Transverse colon (tissue), 4 donors: ENCODE measurements at regions not wholly inside any gene's neighbourhood (a gene's known extent, or its start where the extent isn't known, plus 50 kb on each side); places are given as distances from the start of the nearest gene placed in this dataset.

ENCODE experiments used
- DNase-seq: peaks from one replicate; pipeline ENCODE4 v3.0.0-alpha.2; 2019
- H3K27ac ChIP-seq, 4 donors: fragments of 200-600 bp; sonication (generic); 2 replicates each; pipeline ENCODE4 v1.5.1; 2016 to 2018; ENCODE audit warnings: inconsistent platforms in 4 of 4
- H3K27me3 ChIP-seq: fragments of 200-600 bp; sonication (generic); 2 replicates; pipeline ENCODE4 v1.5.1; 2017; ENCODE audit warnings: inconsistent platforms
- H3K36me3 ChIP-seq, 4 donors: fragments of 200-600 bp; sonication (generic); 2 replicates each; pipeline ENCODE4 v1.5.1; 2017 to 2019; ENCODE audit warnings: inconsistent platforms in 4 of 4
- H3K4me1 ChIP-seq, 4 donors: fragments of 200-600 bp; sonication (generic); 2 replicates each; pipeline ENCODE4 v1.5.1; 2017 to 2020; ENCODE audit warnings: inconsistent platforms in 4 of 4
- H3K4me3 ChIP-seq, 4 donors: fragments of 200-600 bp; sonication (generic); 1 replicate in 1 of 4; 2 replicates in 3 of 4; pipeline versions ENCODE4 v1.5.1 to v1.6.1; 2017 to 2019; ENCODE audit warnings: inconsistent platforms in 4 of 4
- H3K9me3 ChIP-seq, 2 donors: fragments of 200-600 bp; sonication (generic); 2 replicates each; pipeline ENCODE4 v1.5.1; 2017 to 2019; ENCODE audit warnings: inconsistent platforms in 2 of 2
- EP300 ChIP-seq: sonication (generic); formaldehyde crosslinking; IDR thresholded peaks from one replicate; pipeline ENCODE4 v1.6.1; 2017; ENCODE audit warnings: antibody characterized with exemption, low read depth
- POLR2A ChIP-seq: fragments of 450-650 bp; IDR thresholded peaks from one replicate; pipeline ENCODE4 v1.6.1; 2016; ENCODE audit warnings: antibody characterized with exemption, mild to moderate bottlenecking, moderate library complexity
- POLR2AphosphoS5 ChIP-seq, 3 donors: sonication (generic); formaldehyde crosslinking; IDR thresholded peaks; one replicate each; pipeline ENCODE4 v1.6.1; 2016; ENCODE audit warnings: antibody characterized with exemption in 3 of 3
- WGBS, 2 donors: methylation state at CpG; one replicate each; pipeline ENCODE4 v1.1.5; 2018; ENCODE audit warnings: low coverage in 1 of 2; 5-methylcytosine and 5-hydroxymethylcytosine counted together
- in situ Hi-C, 4 donors: fragments of 200-750 bp; cut with MboI; loops; one replicate each; pipeline versions ENCODE4 v1.15.0 to v1.15.1; 2017; ENCODE audit warnings: low sequenced_read_pairs in 3 of 4, low pct_ligation_motif_present in 1 of 4, low pct_unique_long_range_greater_than_20kb in 1 of 4
- intact Hi-C: fragments of 100-400 bp; cut with DNase I; formaldehyde crosslinking; loops from one replicate; pipeline ENCODE4 v1.15.1; 2023; ENCODE audit warnings: low total_unique reads
- TF ChIP-seq, protein P1 (sequence below), 5 experiments: fragments of 200-600 bp in 3 of 5; fragments of 450-650 bp in 2 of 5; sonication (generic) in 3 of 5; IDR thresholded peaks; 1 replicate in 2 of 5; 2 replicates in 3 of 5; pipeline ENCODE4 v1.5.1; 2016 to 2017; ENCODE audit warnings: antibody characterized with exemption in 5 of 5, inconsistent platforms in 3 of 5, mild to moderate bottlenecking in 2 of 5, moderate library complexity in 1 of 5

DNA sequence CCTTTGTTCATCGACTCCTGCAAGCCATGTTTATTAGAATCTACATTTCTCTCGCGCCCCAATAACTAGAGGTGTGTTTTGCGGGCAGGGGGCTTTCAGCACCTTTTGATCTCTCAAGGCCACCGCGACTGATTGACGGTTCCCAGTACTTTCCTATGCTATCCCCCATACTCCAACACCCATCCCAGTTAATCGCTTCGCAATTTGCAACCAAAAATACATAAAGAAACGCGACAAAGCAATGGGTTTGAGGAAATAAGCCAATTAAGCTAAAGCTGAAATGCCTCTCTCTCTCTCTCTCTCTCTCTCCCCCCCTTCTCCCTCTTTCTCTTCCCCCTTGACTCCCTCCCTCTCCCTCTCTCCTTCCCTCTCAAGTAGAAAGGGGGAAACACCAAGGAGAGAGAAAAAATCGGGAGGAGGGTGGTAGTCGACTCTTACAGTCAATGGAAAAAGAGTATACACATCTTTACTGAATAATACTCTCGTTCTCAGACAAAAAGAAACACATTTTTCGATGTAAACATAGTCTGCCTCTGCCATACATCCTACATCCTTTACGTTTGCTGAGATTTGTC lies 128.0 kb upstream of the DPYD start:
- no peak for DNase-seq
- H3K36me3 ChIP-seq, result no peaks in the 10 kb centered on the region
- H3K27ac ChIP-seq, result no peak overlapping the region
- intact Hi-C loops (no loop called here), in situ Hi-C loops (no loop called here)
- WGBS, 2 donors, result 13 to 15% methylated on average over 16 of the region's 16 CpGs
- H3K4me3 ChIP-seq, result no peak overlapping the region
- TF ChIP-seq EP300 (no peak), POLR2A (no peak), POLR2AphosphoS5 (IDR thresholded peaks at IDR 0.05) (no peak)
- TF ChIP-seq, protein P1, sequence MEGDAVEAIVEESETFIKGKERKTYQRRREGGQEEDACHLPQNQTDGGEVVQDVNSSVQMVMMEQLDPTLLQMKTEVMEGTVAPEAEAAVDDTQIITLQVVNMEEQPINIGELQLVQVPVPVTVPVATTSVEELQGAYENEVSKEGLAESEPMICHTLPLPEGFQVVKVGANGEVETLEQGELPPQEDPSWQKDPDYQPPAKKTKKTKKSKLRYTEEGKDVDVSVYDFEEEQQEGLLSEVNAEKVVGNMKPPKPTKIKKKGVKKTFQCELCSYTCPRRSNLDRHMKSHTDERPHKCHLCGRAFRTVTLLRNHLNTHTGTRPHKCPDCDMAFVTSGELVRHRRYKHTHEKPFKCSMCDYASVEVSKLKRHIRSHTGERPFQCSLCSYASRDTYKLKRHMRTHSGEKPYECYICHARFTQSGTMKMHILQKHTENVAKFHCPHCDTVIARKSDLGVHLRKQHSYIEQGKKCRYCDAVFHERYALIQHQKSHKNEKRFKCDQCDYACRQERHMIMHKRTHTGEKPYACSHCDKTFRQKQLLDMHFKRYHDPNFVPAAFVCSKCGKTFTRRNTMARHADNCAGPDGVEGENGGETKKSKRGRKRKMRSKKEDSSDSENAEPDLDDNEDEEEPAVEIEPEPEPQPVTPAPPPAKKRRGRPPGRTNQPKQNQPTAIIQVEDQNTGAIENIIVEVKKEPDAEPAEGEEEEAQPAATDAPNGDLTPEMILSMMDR (IDR thresholded peaks at IDR 0.05), result no peak
- peaks cover 5 to 28% (median 22%) of the 10 kb centered on the region in 4 donors for H3K4me1 ChIP-seq
- H3K27me3 ChIP-seq, result peaks cover 97% of the 10 kb centered on the region
- H3K9me3 ChIP-seq, result no peaks in the 10 kb centered on the region

DNA sequence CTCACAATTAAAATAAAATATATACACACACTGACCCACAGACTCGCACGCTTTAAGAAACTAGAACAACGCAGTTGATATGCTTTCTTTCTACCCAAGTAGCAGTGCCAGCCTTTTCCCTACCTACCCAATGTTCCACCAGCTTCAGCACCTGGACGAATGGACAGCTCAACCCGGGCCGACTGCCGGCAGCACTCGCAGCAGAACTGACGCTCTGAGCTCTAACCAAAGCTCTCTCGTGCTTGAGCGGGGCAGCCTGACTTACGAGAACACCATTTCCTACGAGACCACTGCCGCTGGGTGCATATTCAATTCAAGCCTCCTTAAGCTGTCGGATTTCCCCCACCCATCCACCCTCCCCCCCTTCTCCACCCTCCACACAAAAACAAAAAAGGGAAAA lies 127.4 kb upstream of the DPYD start:
- Histone ChIP-seq H3K4me1 (peaks cover 1 to 22% (median 16%) of the 10 kb centered on the region in 4 donors), H3K27me3 (peaks cover 97% of the 10 kb centered on the region), H3K4me3 (no peak overlapping the region), H3K9me3 (no peaks in the 10 kb centered on the region), H3K27ac (no peak overlapping the region), H3K36me3 (no peaks in the 10 kb centered on the region)
- WGBS, 2 donors, result 1 to 2% methylated on average over 7 to 15 of the region's 15 CpGs
- intact Hi-C loops, result no loop called here
- in situ Hi-C loops, result no loop called here
- DNase-seq, result peak; percentile 71
- TF ChIP-seq EP300 (no peak), POLR2AphosphoS5 (IDR thresholded peaks at IDR 0.05) (no peak), POLR2A (no peak)
- TF ChIP-seq, protein P1 (IDR thresholded peaks at IDR 0.05), result no peak

DNA sequence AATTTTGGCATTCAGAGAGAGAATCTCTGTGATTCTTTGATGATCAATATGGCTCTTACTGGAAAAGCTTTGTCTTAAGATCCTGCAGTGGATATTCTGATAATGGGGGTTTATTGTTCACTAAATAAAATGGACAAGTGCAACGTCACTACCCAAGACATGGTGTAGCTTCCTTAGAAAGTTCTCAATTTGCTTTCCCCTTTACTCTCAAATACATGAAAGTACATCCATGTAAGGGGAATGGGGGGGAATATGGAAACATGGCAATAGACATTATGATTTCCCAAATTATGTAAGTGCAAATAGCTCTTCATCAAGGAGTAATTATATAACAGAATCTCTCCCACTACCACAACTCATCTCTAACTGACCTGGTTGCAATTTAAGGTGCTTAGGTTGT lies 126.3 kb upstream of the DPYD start:
- in situ Hi-C loops, result no loop called here
- Histone ChIP-seq H3K4me1 (peaks cover 0 to 20% (median 15%) of the 10 kb centered on the region in 4 donors), H3K9me3 (no peaks in the 10 kb centered on the region), H3K27me3 (peaks cover 97% of the 10 kb centered on the region), H3K4me3 (no peak overlapping the region), H3K27ac (no peak overlapping the region), H3K36me3 (no peaks in the 10 kb centered on the region)
- TF ChIP-seq POLR2AphosphoS5 (IDR thresholded peaks at IDR 0.05) (no peak), EP300 (no peak), POLR2A (no peak)
- TF ChIP-seq, protein P1 (IDR thresholded peaks at IDR 0.05), result no peak
- no peak for DNase-seq
- WGBS, 2 donors, result 33 to 58% methylated on average over 1 of the region's 1 CpG
- intact Hi-C loops, result no loop called here

DNA sequence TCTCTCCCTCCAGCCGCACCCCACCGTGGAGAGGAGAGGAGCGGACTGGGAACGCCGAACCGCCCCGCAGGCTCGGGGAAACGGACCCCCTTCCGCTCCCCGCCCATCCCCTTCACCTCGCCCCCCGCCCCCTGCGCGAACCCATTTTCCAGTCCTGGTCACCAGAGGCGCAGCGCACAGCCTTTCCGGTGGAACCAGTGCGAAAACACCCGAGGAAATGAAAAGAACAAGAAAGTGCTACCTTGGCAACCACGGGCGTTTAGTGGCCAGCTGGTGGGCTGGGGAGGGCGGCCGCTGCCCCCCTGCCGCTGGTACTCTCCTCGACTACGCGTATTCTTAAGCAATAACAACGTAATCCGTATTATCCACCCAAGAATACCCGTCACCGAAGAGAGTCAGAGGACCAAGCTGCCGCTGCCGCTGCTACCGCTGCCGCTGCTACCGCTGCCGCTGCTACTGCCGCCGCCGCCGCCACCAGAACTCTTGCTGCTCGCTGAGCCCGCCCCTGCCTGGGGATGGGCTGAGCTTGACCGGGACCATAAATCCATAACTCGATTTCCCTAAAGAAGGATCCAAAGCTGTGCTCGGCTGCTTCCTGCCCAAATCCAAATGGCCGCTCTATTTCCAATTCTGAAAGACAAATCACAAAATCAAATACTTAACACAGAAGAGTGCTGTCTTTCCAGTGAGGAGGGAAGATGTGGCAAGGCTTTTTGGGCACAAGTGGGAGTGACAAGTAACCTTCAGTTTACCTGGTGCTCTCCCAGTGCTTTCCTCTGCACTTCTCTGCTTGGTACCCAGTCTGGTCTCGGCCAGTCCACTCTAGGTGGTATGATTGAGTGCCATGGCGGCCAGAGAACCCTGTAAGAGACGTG lies 125.2 kb upstream of the DPYD start:
- TF ChIP-seq POLR2A (no peak), EP300 (no peak), POLR2AphosphoS5 (IDR thresholded peaks at IDR 0.05) (no peak)
- TF ChIP-seq, protein P1 (IDR thresholded peaks at IDR 0.05), result no peak
- H3K27me3 ChIP-seq, result peaks cover 89% of the 10 kb centered on the region
- no peak overlapping the region for H3K27ac ChIP-seq
- H3K4me3 ChIP-seq, result peak overlapping the region in 3 of 4 donors; percentile 4 to 50 (median 29)
- H3K36me3 ChIP-seq, result no peaks in the 10 kb centered on the region
- in situ Hi-C loops, result no loop called here
- 13 to 30% methylated on average over 3 to 45 of the region's 51 CpGs for WGBS, 2 donors
- DNase-seq, result no peak
- H3K4me1 ChIP-seq, result peaks cover 0 to 20% (median 15%) of the 10 kb centered on the region in 4 donors
- H3K9me3 ChIP-seq, result no peaks in the 10 kb centered on the region
- intact Hi-C loops, result no loop called here
